Stimulated activated naive CD8-positive, alpha-beta T cell treated with anti-CD3 and anti-CD28 coated beads, Interleukin-15, amount 100 ng/mL, for 72 hours (primary cell): ENCODE measurements at regions not wholly inside any gene's neighbourhood (a gene's known extent, or its start where the extent isn't known, plus 50 kb on each side); places are given as distances from the start of the nearest gene placed in this dataset.

ENCODE experiments used
- ATAC-seq: fragments of 150-1000 bp; cut with Tn5 transposase; 2 replicates; pipeline ENCODE4 v1.10.0; 2021; ENCODE audit warnings: mild to moderate bottlenecking, moderate library complexity
- DNase-seq, 2 donors: peaks; one replicate each; pipeline ENCODE4 v3.0.0; 2021 to 2022
- H3K27ac Mint-ChIP-seq, 2 donors: one replicate each; pipeline ENCODE4 v1.8.0; 2022; ENCODE audit warnings: mild to moderate bottlenecking in 2 of 2, mixed read lengths in 2 of 2, moderate library complexity in 2 of 2
- H3K27me3 Mint-ChIP-seq: one replicate; pipeline ENCODE4 v1.8.0; 2022; ENCODE audit warnings: mixed read lengths
- H3K4me1 Mint-ChIP-seq: one replicate; pipeline ENCODE4 v1.8.0; 2022; ENCODE audit warnings: mild to moderate bottlenecking, mixed read lengths
- H3K4me3 Mint-ChIP-seq, 2 donors: one replicate each; pipeline ENCODE4 v1.8.0; 2022; ENCODE audit warnings: mild to moderate bottlenecking in 2 of 2, mixed read lengths in 2 of 2, moderate library complexity in 1 of 2
- H3K9me3 Mint-ChIP-seq, 2 donors: one replicate each; pipeline ENCODE4 v1.8.0; 2022; ENCODE audit warnings: mixed read lengths in 2 of 2

- H3K27ac Mint-ChIP-seq: no peak overlapping the region
- H3K4me1 Mint-ChIP-seq: peaks cover 9% of the 10 kb centered on the region
- peaks cover 18% of the 10 kb centered on the region for H3K27me3 Mint-ChIP-seq
- ATAC-seq (no peak), DNase-seq (no peak)
- H3K9me3 Mint-ChIP-seq: peaks cover 7 to 9% of the 10 kb centered on the region in 2 donors
- H3K4me3 Mint-ChIP-seq: no peak overlapping the region
These were observed 54.2 kb downstream of the TMEM100 start for GRCh38 chr17:55668312-55668920.

DNA sequence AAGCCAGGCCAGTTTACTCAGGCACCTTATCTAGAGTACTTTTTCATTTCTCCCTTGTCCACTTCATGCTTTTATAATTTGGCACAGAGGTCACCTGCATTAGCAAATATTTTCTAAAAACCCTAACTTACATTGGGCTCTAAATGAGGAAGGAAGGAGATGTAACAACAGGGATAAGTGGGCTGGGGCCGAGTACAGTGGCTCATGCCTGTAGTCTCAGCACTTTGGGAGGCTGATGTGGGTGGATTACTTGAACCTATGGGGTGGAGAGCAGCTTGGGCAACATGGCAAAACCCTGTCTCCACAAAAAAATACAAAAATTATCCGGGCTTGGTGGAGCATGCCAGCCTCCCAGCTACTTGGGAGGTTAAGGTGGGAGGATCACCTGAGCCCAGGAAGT is 55.9 kb downstream of the TMEM100 start:
- DNase-seq: no peak
- H3K27me3 Mint-ChIP-seq: peaks cover 21% of the 10 kb centered on the region
- H3K4me3 Mint-ChIP-seq: no peak overlapping the region
- H3K9me3 Mint-ChIP-seq: no peaks in the 10 kb centered on the region
- H3K4me1 Mint-ChIP-seq: no peaks in the 10 kb centered on the region
- ATAC-seq: no peak
- no peak overlapping the region for H3K27ac Mint-ChIP-seq

- Mint-ChIP-seq H3K9me3 (no peaks in the 10 kb centered on the region), H3K4me1 (no peaks in the 10 kb centered on the region), H3K27me3 (peaks cover 28% of the 10 kb centered on the region), H3K4me3 (no peak overlapping the region), H3K27ac (no peak overlapping the region)
- DNase-seq: no peak
- ATAC-seq: no peak
These were observed 58.4 kb downstream of the TMEM100 start for GRCh38 chr17:55664287-55664686.

- H3K4me3 Mint-ChIP-seq: no peak overlapping the region
- H3K27ac Mint-ChIP-seq: no peak overlapping the region
- H3K9me3 Mint-ChIP-seq: no peaks in the 10 kb centered on the region
- no peaks in the 10 kb centered on the region for H3K4me1 Mint-ChIP-seq
- no peak for ATAC-seq
- H3K27me3 Mint-ChIP-seq: peaks cover 37% of the 10 kb centered on the region
- DNase-seq: no peak
These were observed 59.3 kb downstream of the TMEM100 start for GRCh38 chr17:55663400-55663799.

GRCh38 chr17:55661963-55662834 is 60.5 kb downstream of the TMEM100 start:
- no peak overlapping the region for H3K4me3 Mint-ChIP-seq
- H3K9me3 Mint-ChIP-seq: no peaks in the 10 kb centered on the region
- H3K4me1 Mint-ChIP-seq: no peaks in the 10 kb centered on the region
- no peak overlapping the region for H3K27ac Mint-ChIP-seq
- H3K27me3 Mint-ChIP-seq: peaks cover 42% of the 10 kb centered on the region
- DNase-seq (no peak), ATAC-seq (no peak)

DNA sequence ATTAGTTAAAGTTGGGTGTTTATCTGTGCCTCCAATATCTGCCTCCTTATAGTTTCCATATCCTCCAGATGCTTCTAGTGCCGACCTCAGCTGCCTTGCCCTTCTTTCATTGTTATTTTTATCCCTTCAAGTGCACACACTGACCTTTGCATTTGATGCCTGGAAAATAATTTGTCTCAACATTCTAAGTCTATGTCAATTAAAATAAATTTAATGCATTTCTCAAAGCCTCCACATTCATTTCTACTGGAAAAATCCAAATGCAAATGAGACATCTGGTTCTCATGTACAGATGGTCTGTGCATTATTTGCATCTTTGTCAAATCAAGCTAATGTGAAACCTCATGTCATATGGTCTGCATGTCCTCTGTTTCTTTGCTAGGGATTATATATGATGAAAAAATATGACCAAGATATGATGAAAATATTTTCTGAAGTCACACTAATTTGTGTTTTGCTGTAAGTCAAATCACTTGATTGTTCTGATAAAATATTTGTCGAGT is 61.4 kb downstream of the TMEM100 start:
- no peak for ATAC-seq
- Mint-ChIP-seq H3K27ac (no peak overlapping the region), H3K9me3 (no peaks in the 10 kb centered on the region), H3K27me3 (peaks cover 35% of the 10 kb centered on the region), H3K4me1 (no peaks in the 10 kb centered on the region), H3K4me3 (no peak overlapping the region)
- no peak for DNase-seq

DNA sequence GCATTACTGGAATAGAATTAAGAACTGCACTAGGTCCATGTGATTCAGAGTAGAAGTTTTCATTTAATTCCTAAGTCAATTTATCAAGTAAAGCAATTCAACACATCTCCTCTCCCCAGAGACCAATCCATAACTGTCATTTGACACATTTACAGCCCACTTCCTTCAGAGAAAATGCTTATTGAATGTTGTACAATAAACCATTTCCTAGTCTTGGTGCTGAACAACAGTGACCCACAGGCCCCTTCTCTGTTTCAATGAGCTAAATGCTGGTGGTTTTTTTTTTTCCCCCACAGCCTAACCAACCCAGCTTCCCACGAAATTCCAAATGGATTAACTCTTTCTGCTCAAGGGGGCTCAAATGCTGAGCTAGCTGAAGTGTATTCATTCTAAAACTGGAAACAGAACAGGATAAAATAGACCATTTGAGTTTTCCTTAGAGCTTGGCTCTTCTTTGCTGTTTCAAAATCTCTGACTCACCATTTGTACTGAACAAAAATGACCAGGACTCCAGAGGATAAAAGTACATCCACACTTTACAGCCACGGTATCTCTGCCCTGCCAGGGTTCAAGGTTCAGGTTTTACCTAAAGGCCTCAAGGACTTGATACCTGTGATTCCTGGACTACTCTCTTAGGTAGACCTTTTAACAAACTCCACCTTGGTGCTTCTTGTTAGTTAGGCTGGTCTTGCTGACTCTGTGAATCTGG is 62.3 kb downstream of the TMEM100 start:
- H3K27ac Mint-ChIP-seq: no peak overlapping the region
- DNase-seq (no peak), ATAC-seq (no peak)
- no peaks in the 10 kb centered on the region for H3K9me3 Mint-ChIP-seq
- H3K27me3 Mint-ChIP-seq: peaks cover 35% of the 10 kb centered on the region
- H3K4me3 Mint-ChIP-seq: no peak overlapping the region
- H3K4me1 Mint-ChIP-seq: no peaks in the 10 kb centered on the region

- Mint-ChIP-seq H3K9me3 (no peaks in the 10 kb centered on the region), H3K4me1 (no peaks in the 10 kb centered on the region)
- ATAC-seq: no peak
These were observed 63.0 kb downstream of the TMEM100 start for GRCh38 chr17:55659661-55660060.

DNA sequence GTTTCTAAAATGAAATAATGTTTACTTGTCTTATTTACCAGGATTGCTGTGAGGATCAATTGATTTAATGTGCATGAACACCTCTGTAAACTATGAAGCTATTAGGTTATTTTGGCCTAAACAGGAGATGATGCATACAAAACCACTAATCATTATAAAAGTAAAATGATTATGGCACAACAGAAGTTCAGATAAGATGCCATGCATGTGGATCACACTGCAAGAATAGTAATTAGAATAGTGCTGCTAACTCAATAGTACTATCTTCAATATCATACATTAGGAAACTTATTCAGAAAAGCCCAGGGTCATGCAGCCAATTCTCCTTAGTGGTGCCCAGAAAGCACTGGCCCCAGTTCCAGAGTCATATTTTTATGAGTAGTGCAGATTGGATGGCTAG is 66.9 kb downstream of the TMEM100 start:
- no peak overlapping the region for H3K4me3 Mint-ChIP-seq
- no peak overlapping the region for H3K27ac Mint-ChIP-seq
- peaks cover 26% of the 10 kb centered on the region for H3K27me3 Mint-ChIP-seq
- DNase-seq (no peak), ATAC-seq (no peak)
- H3K4me1 Mint-ChIP-seq: no peaks in the 10 kb centered on the region
- H3K9me3 Mint-ChIP-seq: no peaks in the 10 kb centered on the region

More at GRCh38 chr17:55659661-55660060, 63.0 kb downstream of the TMEM100 start:
- no peak for DNase-seq
- H3K27me3 Mint-ChIP-seq: peaks cover 35% of the 10 kb centered on the region
- no peak overlapping the region for H3K4me3 Mint-ChIP-seq
- no peak overlapping the region for H3K27ac Mint-ChIP-seq

DNA sequence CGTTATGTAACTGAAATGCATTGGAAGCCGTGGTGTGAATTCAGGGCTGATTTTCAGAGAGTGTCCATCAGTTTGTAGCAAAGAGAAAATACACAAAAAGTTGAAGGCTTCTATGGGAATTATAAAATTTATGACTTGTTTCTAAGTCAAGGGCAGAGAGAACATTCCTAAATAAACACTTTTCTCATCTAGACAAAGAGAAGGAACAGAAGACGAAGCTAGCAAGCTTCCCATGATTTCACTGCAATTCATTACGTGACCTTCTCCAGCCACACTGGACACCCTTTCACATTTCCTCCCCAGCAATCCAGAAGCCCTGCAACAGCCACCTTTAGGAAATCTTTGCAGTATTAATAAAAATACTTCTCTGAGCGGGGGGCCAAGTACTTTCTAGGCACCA is 67.8 kb downstream of the TMEM100 start:
- DNase-seq (no peak), ATAC-seq (no peak)
- Mint-ChIP-seq H3K4me3 (no peak overlapping the region), H3K27ac (no peak overlapping the region), H3K27me3 (peaks cover 36% of the 10 kb centered on the region), H3K9me3 (no peaks in the 10 kb centered on the region), H3K4me1 (no peaks in the 10 kb centered on the region)

DNA sequence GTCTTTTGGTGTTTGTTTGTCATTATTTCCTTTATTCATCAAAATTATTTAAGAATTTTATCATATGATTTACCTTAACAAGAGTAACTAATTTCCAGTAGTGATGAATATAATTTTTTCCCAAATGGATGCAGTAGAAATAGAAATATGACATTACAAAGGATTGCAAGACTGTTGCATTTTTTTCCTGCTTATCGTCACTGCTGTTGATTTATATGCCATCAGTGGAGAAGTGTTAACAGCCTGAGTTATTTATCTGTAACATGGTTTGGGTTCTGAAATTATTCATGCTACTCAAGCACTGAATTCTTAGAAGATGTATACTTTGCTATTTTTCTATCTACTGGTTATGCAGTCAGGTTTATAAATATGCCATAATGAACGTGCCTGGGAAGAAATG is 68.6 kb downstream of the TMEM100 start:
- no peak for DNase-seq
- Mint-ChIP-seq H3K4me1 (no peaks in the 10 kb centered on the region), H3K4me3 (no peak overlapping the region), H3K27me3 (peaks cover 40% of the 10 kb centered on the region), H3K27ac (no peak overlapping the region), H3K9me3 (no peaks in the 10 kb centered on the region)
- ATAC-seq: no peak

DNA sequence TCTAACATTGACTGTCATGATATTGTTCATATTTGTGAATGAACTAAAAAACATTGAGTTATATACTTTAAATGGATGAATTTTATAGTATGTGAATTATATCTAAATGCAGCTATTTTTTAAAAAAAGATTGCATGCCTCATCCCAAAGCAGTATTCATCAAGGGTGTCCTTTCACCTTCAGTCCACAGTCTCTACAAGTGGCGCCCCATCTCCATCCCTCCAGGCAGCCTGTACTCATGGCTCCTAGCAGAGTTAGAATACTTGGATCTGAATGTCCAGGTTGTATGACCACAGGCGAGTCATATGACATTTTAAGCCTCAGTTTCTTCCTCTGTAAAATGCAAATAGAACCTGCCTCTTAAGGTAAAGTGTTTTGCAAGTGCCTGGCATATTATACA is 69.8 kb downstream of the TMEM100 start:
- DNase-seq (no peak), ATAC-seq (no peak)
- H3K9me3 Mint-ChIP-seq: no peaks in the 10 kb centered on the region
- H3K4me3 Mint-ChIP-seq: no peak overlapping the region
- peaks cover 38% of the 10 kb centered on the region for H3K27me3 Mint-ChIP-seq
- H3K4me1 Mint-ChIP-seq: no peaks in the 10 kb centered on the region
- no peak overlapping the region for H3K27ac Mint-ChIP-seq

GRCh38 chr17:55652114-55652823 is 70.4 kb downstream of the TMEM100 start:
- Mint-ChIP-seq H3K27me3 (peaks cover 44% of the 10 kb centered on the region), H3K4me3 (no peak overlapping the region), H3K27ac (no peak overlapping the region), H3K4me1 (no peaks in the 10 kb centered on the region), H3K9me3 (no peaks in the 10 kb centered on the region)
- ATAC-seq: no peak
- DNase-seq: no peak

- Mint-ChIP-seq H3K9me3 (no peaks in the 10 kb centered on the region), H3K27me3 (peaks cover 50% of the 10 kb centered on the region), H3K27ac (no peak overlapping the region), H3K4me3 (no peak overlapping the region), H3K4me1 (no peaks in the 10 kb centered on the region)
- DNase-seq (no peak), ATAC-seq (no peak)
These were observed 72.6 kb downstream of the TMEM100 start for GRCh38 chr17:55649957-55650597.

DNA sequence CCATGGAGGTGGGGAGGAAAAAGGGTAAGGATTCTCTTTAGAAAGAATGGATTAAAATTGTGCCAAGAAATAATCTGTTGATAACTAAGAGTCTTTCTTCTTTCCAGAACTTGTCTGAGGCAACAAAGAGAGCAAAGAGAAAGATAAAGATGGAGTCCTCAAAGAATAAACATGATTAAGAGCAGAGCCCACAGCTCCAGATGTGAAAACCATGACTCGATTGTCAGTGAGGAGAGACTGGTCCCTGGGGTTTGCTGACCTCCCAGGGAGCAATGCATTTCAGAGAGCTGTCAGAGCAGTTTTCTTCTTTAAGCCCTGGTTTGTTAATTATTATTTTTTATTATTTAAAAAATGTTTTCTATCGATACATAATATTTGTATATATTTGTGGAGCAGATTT is 74.6 kb downstream of the TMEM100 start:
- no peaks in the 10 kb centered on the region for H3K9me3 Mint-ChIP-seq
- H3K4me3 Mint-ChIP-seq: no peak overlapping the region
- ATAC-seq (no peak), DNase-seq (no peak)
- H3K27ac Mint-ChIP-seq: no peak overlapping the region
- no peaks in the 10 kb centered on the region for H3K4me1 Mint-ChIP-seq
- peaks cover 64% of the 10 kb centered on the region for H3K27me3 Mint-ChIP-seq
